ENCODE measurements at regions not wholly inside any gene's neighbourhood (a gene's known extent, or its start where the extent isn't known, plus 50 kb on each side); places are given as distances from the start of the nearest gene placed in this dataset.

GRCh38 chr2:120634533-120634932 lies 101.1 kb upstream of the GLI2 start:
- Histone ChIP-seq H3K27me3 (no peaks in the 10 kb centered on the region), H3K9me3 (no peaks in the 10 kb centered on the region), H3K27ac (no peak overlapping the region), H3K36me3 (no peaks in the 10 kb centered on the region), H3K4me1 (peaks cover 0 to 24% (median 13%) of the 10 kb centered on the region in 4 donors), H3K4me3 (no peak overlapping the region)
- DNase-seq: no peak
- intact Hi-C loops (cut with DNase I; ENCODE audit: low total_unique reads): no loop called here
- TF ChIP-seq, protein P1, sequence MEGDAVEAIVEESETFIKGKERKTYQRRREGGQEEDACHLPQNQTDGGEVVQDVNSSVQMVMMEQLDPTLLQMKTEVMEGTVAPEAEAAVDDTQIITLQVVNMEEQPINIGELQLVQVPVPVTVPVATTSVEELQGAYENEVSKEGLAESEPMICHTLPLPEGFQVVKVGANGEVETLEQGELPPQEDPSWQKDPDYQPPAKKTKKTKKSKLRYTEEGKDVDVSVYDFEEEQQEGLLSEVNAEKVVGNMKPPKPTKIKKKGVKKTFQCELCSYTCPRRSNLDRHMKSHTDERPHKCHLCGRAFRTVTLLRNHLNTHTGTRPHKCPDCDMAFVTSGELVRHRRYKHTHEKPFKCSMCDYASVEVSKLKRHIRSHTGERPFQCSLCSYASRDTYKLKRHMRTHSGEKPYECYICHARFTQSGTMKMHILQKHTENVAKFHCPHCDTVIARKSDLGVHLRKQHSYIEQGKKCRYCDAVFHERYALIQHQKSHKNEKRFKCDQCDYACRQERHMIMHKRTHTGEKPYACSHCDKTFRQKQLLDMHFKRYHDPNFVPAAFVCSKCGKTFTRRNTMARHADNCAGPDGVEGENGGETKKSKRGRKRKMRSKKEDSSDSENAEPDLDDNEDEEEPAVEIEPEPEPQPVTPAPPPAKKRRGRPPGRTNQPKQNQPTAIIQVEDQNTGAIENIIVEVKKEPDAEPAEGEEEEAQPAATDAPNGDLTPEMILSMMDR (IDR thresholded peaks at IDR 0.05): no peak

GRCh38 chr2:120635146-120635545 lies 100.5 kb upstream of the GLI2 start:
- Histone ChIP-seq H3K36me3 (no peaks in the 10 kb centered on the region), H3K4me3 (no peak overlapping the region), H3K27me3 (no peaks in the 10 kb centered on the region), H3K27ac (no peak overlapping the region), H3K4me1 (peaks cover 0 to 20% (median 13%) of the 10 kb centered on the region in 4 donors), H3K9me3 (no peaks in the 10 kb centered on the region)
- peak in 1 of 2 donors; percentile 29 for DNase-seq
- intact Hi-C loops (cut with DNase I; ENCODE audit: low total_unique reads): no loop called here
- TF ChIP-seq, protein P1 (IDR thresholded peaks at IDR 0.05): no peak

- Histone ChIP-seq H3K4me3 (no peak overlapping the region), H3K27ac (no peak overlapping the region), H3K9me3 (no peaks in the 10 kb centered on the region), H3K36me3 (no peaks in the 10 kb centered on the region), H3K27me3 (no peaks in the 10 kb centered on the region), H3K4me1 (peaks cover 0 to 12% (median 10%) of the 10 kb centered on the region in 4 donors)
- intact Hi-C loops (cut with DNase I; ENCODE audit: low total_unique reads): no loop called here
- DNase-seq: no peak
- TF ChIP-seq, protein P1 (IDR thresholded peaks at IDR 0.05): no peak
Measured at GRCh38 chr2:120637847-120638246, 97.8 kb upstream of the GLI2 start.

DNA sequence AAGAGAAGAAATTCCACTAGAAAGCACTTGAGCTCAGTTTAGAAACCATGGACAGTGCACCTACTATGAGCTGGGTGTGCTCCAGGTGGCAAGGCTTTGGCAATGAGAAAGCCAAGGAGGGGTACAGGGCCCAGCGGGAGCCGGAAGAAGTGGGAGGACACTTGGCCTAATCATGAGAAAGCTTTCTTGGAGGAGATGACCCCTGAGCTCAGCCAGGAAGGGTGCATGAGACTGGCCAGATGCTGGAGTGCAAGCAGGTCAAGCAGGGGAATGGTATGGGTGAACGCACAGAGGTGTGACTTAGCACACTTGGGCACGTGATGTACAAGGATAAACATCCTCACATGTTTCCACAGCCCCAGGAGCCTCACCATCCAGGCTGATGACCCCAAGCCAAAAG lies 97.2 kb upstream of the GLI2 start:
- H3K4me1 ChIP-seq: peaks cover 0 to 6% (median 4%) of the 10 kb centered on the region in 4 donors
- no peak for DNase-seq
- TF ChIP-seq, protein P1 (IDR thresholded peaks at IDR 0.05): no peak
- no peak overlapping the region for H3K4me3 ChIP-seq
- H3K27ac ChIP-seq: no peak overlapping the region
- H3K9me3 ChIP-seq: no peaks in the 10 kb centered on the region
- no peaks in the 10 kb centered on the region for H3K36me3 ChIP-seq
- H3K27me3 ChIP-seq: no peaks in the 10 kb centered on the region
- intact Hi-C loops (cut with DNase I; ENCODE audit: low total_unique reads): no loop called here

DNA sequence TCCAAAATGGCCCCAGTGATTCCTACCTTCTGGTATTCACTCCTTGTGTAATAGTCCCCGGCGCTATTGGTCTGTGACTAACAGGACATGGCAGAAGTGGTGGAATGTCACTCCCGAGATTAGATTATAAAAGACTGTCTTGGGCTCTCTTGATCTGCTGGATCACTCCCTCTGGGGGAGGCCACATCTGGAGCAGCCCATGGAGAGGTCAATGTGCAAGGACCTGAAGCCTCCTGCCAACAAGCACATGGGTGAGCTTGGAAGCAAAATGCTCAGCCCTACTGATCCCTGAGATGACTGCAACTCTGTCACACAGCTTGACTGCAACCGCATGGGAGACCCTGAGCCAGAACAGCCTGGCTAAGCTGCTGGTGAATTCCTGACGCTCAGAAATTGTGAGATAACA lies 94.3 kb upstream of the GLI2 start:
- TF ChIP-seq, protein P1 (IDR thresholded peaks at IDR 0.05): no peak
- no peaks in the 10 kb centered on the region for H3K4me1 ChIP-seq
- intact Hi-C loops (cut with DNase I; ENCODE audit: low total_unique reads): no loop called here
- no peak overlapping the region for H3K27ac ChIP-seq
- H3K9me3 ChIP-seq: no peaks in the 10 kb centered on the region
- no peaks in the 10 kb centered on the region for H3K36me3 ChIP-seq
- DNase-seq: no peak
- H3K4me3 ChIP-seq: no peak overlapping the region
- no peaks in the 10 kb centered on the region for H3K27me3 ChIP-seq

DNA sequence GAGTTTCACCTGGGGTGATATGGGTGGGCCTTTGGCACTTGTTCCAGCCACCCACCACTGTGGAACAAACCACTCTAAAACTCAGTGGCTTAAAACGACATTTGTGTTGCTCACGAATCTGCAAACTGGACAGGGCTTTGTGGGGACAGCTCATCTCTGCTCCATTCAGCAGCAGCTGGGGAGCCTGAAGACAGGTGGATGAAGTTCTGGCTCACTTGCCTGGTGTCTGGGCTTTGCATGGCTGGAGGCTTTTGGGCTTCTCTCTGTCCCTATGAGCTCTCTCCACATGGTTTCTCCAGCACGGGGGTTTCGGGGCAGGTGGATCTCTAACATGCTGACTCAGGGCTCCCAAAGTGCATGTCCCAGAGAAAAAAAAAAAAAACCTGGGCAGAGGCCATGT lies 93.0 kb upstream of the GLI2 start:
- Histone ChIP-seq H3K27ac (no peak overlapping the region), H3K9me3 (no peaks in the 10 kb centered on the region), H3K36me3 (no peaks in the 10 kb centered on the region), H3K4me1 (no peaks in the 10 kb centered on the region), H3K27me3 (peaks cover 0 to under 1% of the 10 kb centered on the region in 2 donors), H3K4me3 (no peak overlapping the region)
- TF ChIP-seq, protein P1 (IDR thresholded peaks at IDR 0.05): no peak
- intact Hi-C loops (cut with DNase I; ENCODE audit: low total_unique reads): no loop called here
- no peak for DNase-seq

Measured in tibial artery (tissue), 4 donors.